ENCODE measurements at regions not wholly inside any gene's neighbourhood (a gene's known extent, or its start where the extent isn't known, plus 50 kb on each side); places are given as distances from the start of the nearest gene placed in this dataset.

DNA sequence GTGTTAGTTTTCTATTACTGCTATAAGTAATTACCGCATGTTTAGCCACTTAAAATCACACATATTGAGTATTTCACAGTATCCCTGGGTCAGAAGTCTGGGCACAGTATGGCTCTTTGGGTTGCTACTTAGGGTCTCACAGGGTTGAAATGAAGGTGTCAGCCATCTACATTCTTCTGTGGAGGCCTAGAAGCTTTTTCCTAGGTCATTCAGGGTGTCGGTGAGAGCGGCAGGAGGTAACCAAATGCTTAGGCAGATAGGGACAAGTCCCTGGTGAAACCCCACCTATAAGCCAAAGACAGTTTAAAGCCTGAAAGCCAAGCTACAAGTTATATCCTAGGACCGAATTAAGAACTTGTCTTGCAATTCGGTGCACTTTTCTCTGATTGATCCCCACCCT is 856.7 kb downstream of the PCDH17 start:
- H3K4me1 ChIP-seq (ENCODE audit: control insufficient read depth in 1 of 2, insufficient read depth in 2 of 2, low read depth in 1 of 2, low read length in 1 of 2) = no peaks in the 10 kb centered on the region
- H3K9ac ChIP-seq = no peak overlapping the region
- POLR2A ChIA-PET = no interaction called here
- no peaks in the 10 kb centered on the region for H3K9me2 ChIP-seq
- H3K27ac ChIP-seq (ENCODE audit: low read depth in 2 of 2, low read length in 1 of 2) = no peak overlapping the region
- no peak overlapping the region for H3K4me3 ChIP-seq (ENCODE audit: low read depth in 2 of 2, low read length in 1 of 2)
- no peaks in the 10 kb centered on the region for H3F3A ChIP-seq (replicated peaks; ENCODE audit: insufficient read depth)
- CTCF ChIA-PET = no interaction called here
- H3K9me3 ChIP-seq = no peaks in the 10 kb centered on the region
- H4K20me1 ChIP-seq (ENCODE audit: insufficient read depth) = no peaks in the 10 kb centered on the region
- TF ChIP-seq FOXM1 (IDR thresholded peaks at IDR 0.05; ENCODE audit: low read depth) (no peak), FOXJ3 (CRISPR knock-in tag; IDR thresholded peaks at IDR 0.05) (no peak), TAF1 (IDR thresholded peaks at IDR 0.05; ENCODE audit: borderline replicate concordance, low read depth, low read length) (no peak), MEF2A (IDR thresholded peaks at IDR 0.05; ENCODE audit: borderline replicate concordance, low read depth) (no peak), SMC3 (IDR thresholded peaks at IDR 0.05; ENCODE audit: low read depth, low read length) (no peak), EP300 (IDR thresholded peaks at IDR 0.05; ENCODE audit: borderline replicate concordance in 1 of 2, low read depth in 1 of 2, low read length in 1 of 2) (no peak), YY1 (IDR thresholded peaks at IDR 0.05; ENCODE audit: low read depth) (no peak), ELF1 (IDR thresholded peaks at IDR 0.05) (no peak), NRF1 (IDR thresholded peaks at IDR 0.05; ENCODE audit: low read depth, low read length) (no peak), TEAD4 (IDR thresholded peaks at IDR 0.05; ENCODE audit: borderline replicate concordance, insufficient read depth) (no peak), RXRA (IDR thresholded peaks at IDR 0.05; ENCODE audit: borderline replicate concordance, low read depth) (no peak), GABPA (IDR thresholded peaks at IDR 0.05; ENCODE audit: low read depth) (no peak), GATA2 (CRISPR knock-in tag; IDR thresholded peaks at IDR 0.05) (no peak), MXI1 (IDR thresholded peaks at IDR 0.05; ENCODE audit: low read depth, low read length) (no peak)
- TF ChIP-seq, protein P1, sequence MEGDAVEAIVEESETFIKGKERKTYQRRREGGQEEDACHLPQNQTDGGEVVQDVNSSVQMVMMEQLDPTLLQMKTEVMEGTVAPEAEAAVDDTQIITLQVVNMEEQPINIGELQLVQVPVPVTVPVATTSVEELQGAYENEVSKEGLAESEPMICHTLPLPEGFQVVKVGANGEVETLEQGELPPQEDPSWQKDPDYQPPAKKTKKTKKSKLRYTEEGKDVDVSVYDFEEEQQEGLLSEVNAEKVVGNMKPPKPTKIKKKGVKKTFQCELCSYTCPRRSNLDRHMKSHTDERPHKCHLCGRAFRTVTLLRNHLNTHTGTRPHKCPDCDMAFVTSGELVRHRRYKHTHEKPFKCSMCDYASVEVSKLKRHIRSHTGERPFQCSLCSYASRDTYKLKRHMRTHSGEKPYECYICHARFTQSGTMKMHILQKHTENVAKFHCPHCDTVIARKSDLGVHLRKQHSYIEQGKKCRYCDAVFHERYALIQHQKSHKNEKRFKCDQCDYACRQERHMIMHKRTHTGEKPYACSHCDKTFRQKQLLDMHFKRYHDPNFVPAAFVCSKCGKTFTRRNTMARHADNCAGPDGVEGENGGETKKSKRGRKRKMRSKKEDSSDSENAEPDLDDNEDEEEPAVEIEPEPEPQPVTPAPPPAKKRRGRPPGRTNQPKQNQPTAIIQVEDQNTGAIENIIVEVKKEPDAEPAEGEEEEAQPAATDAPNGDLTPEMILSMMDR (IDR thresholded peaks at IDR 0.05) = no peak
- TF ChIP-seq, protein P2, sequence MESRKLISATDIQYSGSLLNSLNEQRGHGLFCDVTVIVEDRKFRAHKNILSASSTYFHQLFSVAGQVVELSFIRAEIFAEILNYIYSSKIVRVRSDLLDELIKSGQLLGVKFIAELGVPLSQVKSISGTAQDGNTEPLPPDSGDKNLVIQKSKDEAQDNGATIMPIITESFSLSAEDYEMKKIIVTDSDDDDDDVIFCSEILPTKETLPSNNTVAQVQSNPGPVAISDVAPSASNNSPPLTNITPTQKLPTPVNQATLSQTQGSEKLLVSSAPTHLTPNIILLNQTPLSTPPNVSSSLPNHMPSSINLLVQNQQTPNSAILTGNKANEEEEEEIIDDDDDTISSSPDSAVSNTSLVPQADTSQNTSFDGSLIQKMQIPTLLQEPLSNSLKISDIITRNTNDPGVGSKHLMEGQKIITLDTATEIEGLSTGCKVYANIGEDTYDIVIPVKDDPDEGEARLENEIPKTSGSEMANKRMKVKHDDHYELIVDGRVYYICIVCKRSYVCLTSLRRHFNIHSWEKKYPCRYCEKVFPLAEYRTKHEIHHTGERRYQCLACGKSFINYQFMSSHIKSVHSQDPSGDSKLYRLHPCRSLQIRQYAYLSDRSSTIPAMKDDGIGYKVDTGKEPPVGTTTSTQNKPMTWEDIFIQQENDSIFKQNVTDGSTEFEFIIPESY (IDR thresholded peaks at IDR 0.05; ENCODE audit: borderline replicate concordance, low read depth) = no peak
- TF ChIP-seq, protein P3, sequence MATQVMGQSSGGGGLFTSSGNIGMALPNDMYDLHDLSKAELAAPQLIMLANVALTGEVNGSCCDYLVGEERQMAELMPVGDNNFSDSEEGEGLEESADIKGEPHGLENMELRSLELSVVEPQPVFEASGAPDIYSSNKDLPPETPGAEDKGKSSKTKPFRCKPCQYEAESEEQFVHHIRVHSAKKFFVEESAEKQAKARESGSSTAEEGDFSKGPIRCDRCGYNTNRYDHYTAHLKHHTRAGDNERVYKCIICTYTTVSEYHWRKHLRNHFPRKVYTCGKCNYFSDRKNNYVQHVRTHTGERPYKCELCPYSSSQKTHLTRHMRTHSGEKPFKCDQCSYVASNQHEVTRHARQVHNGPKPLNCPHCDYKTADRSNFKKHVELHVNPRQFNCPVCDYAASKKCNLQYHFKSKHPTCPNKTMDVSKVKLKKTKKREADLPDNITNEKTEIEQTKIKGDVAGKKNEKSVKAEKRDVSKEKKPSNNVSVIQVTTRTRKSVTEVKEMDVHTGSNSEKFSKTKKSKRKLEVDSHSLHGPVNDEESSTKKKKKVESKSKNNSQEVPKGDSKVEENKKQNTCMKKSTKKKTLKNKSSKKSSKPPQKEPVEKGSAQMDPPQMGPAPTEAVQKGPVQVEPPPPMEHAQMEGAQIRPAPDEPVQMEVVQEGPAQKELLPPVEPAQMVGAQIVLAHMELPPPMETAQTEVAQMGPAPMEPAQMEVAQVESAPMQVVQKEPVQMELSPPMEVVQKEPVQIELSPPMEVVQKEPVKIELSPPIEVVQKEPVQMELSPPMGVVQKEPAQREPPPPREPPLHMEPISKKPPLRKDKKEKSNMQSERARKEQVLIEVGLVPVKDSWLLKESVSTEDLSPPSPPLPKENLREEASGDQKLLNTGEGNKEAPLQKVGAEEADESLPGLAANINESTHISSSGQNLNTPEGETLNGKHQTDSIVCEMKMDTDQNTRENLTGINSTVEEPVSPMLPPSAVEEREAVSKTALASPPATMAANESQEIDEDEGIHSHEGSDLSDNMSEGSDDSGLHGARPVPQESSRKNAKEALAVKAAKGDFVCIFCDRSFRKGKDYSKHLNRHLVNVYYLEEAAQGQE (IDR thresholded peaks at IDR 0.05; ENCODE audit: low read depth, low read length) = no peak
- TF ChIP-seq, protein P4, sequence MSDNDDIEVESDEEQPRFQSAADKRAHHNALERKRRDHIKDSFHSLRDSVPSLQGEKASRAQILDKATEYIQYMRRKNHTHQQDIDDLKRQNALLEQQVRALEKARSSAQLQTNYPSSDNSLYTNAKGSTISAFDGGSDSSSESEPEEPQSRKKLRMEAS (IDR thresholded peaks at IDR 0.05; ENCODE audit: low read depth) = no peak
- TF ChIP-seq, protein P5, sequence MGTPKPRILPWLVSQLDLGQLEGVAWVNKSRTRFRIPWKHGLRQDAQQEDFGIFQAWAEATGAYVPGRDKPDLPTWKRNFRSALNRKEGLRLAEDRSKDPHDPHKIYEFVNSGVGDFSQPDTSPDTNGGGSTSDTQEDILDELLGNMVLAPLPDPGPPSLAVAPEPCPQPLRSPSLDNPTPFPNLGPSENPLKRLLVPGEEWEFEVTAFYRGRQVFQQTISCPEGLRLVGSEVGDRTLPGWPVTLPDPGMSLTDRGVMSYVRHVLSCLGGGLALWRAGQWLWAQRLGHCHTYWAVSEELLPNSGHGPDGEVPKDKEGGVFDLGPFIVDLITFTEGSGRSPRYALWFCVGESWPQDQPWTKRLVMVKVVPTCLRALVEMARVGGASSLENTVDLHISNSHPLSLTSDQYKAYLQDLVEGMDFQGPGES (IDR thresholded peaks at IDR 0.05; ENCODE audit: low read depth, low read length) = no peak
- DNase-seq = no peak
- 50% methylated on average over 5 of the region's 5 CpGs for WGBS (ENCODE audit: low lambda C conversion rate)
- no peaks in the 10 kb centered on the region for H3K27me3 ChIP-seq (ENCODE audit: insufficient read depth)
- no peaks in the 10 kb centered on the region for H3K36me3 ChIP-seq (replicated peaks in 1 of 2; ENCODE audit: control insufficient read depth in 1 of 2, insufficient read depth in 2 of 2, low read length in 1 of 2)
- H3K4me2 ChIP-seq = no peak overlapping the region
- no peak overlapping the region for H2AFZ ChIP-seq (ENCODE audit: low read depth)
- H3K79me2 ChIP-seq (ENCODE audit: insufficient read depth) = no peaks in the 10 kb centered on the region
